K562 (cell line): ENCODE measurements at regions not wholly inside any gene's neighbourhood (a gene's known extent, or its start where the extent isn't known, plus 50 kb on each side); places are given as distances from the start of the nearest gene placed in this dataset.

Source experiments
- ARID3A ChIP-seq: IDR thresholded peaks from 2 replicates; pipeline ENCODE4 v1.6.1; 2012; ENCODE audit warnings: low read depth, low read length, improper control_type of control experiment, borderline replicate concordance
- C11orf30 ChIP-seq: fragments of 450-650 bp; IDR thresholded peaks from 2 replicates; pipeline ENCODE4 v1.6.1; 2016; ENCODE audit warnings: low read depth, mild to moderate bottlenecking
- GABPA ChIP-seq: fragments of 200-800 bp; sonication (Bioruptor generic); conservative IDR thresholded peaks from 2 replicates; pipeline ENCODE4 v1.6.1; 2016; ENCODE audit warnings: low read depth, missing genetic modification characterization, missing compliant biosample characterization
- HOMEZ ChIP-seq: fragments of 250-450 bp; sonication (Bioruptor Pico); IDR thresholded peaks from 2 replicates; pipeline ENCODE4 v1.4.0; 2020; ENCODE audit warnings: mild to moderate bottlenecking, moderate library complexity
- MAFF ChIP-seq: IDR thresholded peaks from 2 replicates; pipeline ENCODE4 v1.6.1; 2012; ENCODE audit warnings: low read length, improper control_type of control experiment
- MAFK ChIP-seq: IDR thresholded peaks from 2 replicates; pipeline ENCODE4 v1.6.1; 2011; ENCODE audit warnings: low read length, improper control_type of control experiment
- MGA ChIP-seq: fragments of 450-650 bp; IDR thresholded peaks from 2 replicates; pipeline ENCODE4 v1.6.1; 2016; ENCODE audit warnings: mild to moderate bottlenecking, moderate library complexity
- PHB ChIP-seq: fragments of 250-450 bp; sonication (Bioruptor Pico); IDR thresholded peaks from 2 replicates; pipeline ENCODE4 v1.5.0; 2021
- PRPF4 ChIP-seq: fragments of 200-400 bp; formaldehyde crosslinking; IDR thresholded peaks from one replicate; pipeline ENCODE4 v1.6.1; 2017; ENCODE audit warnings: low read length, low read depth, mild to moderate bottlenecking; ENCODE audit not compliant: insufficient read depth, poor library complexity, severe bottlenecking
- ZFP30 ChIP-seq: fragments of 250-450 bp; sonication (Bioruptor Pico); IDR thresholded peaks from 2 replicates; pipeline ENCODE4 v1.8.0; 2022; ENCODE audit warnings: moderate library complexity, mild to moderate bottlenecking, inconsistent platforms, borderline replicate concordance
- ZNF316 ChIP-seq: fragments of 450-650 bp; IDR thresholded peaks from 2 replicates; pipeline ENCODE4 v1.6.1; 2016
- ZNF512 ChIP-seq: IDR thresholded peaks from 2 replicates; pipeline ENCODE4 v1.6.1; 2016; ENCODE audit warnings: missing genetic modification characterization, missing compliant biosample characterization
- ZNF785 ChIP-seq: fragments of 250-450 bp; sonication (Bioruptor Pico); IDR thresholded peaks from 2 replicates; pipeline ENCODE4 v1.4.0; 2020; ENCODE audit warnings: mild to moderate bottlenecking

- no peak for TF ChIP-seq HOMEZ (CRISPR knock-in tag)
- TF ChIP-seq C11orf30: peak; percentile 63; the same call in 1 of the 2 replicates
- no peak for TF ChIP-seq ARID3A
- TF ChIP-seq MAFF: peak; percentile 81
- TF ChIP-seq PHB: no peak
- no peak for TF ChIP-seq ZFP30
- TF ChIP-seq PRPF4: no peak
- TF ChIP-seq MGA: no peak
- TF ChIP-seq ZNF316: peak; percentile 87
- peak; percentile 84 for TF ChIP-seq MAFK
- TF ChIP-seq ZNF785 (CRISPR knock-in tag): no peak
- no peak for TF ChIP-seq ZNF512 (tag)
- no peak for TF ChIP-seq GABPA (tag)
These were observed 344.5 kb upstream of the THBS1 start (continued) for GRCh38 chr15:39236375-39236774.
